K562 (cell line): ENCODE measurements at regions not wholly inside any gene's neighbourhood (a gene's known extent, or its start where the extent isn't known, plus 50 kb on each side); places are given as distances from the start of the nearest gene placed in this dataset.

Experiments
- BMI1 ChIP-seq: fragments of 150-350 bp; IDR thresholded peaks from 2 replicates; pipeline ENCODE4 v1.6.1; 2014; ENCODE audit warnings: low read length
- CBX2 ChIP-seq: fragments of 200-600 bp; sonication (generic); IDR thresholded peaks from one replicate; pipeline ENCODE4 v1.6.1; 2012; ENCODE audit warnings: mild to moderate bottlenecking, low read length, inconsistent platforms; ENCODE audit not compliant: insufficient read depth, poor library complexity, severe bottlenecking
- CBX3 ChIP-seq, 2 experiments: IDR thresholded peaks; 1 replicate in 1 of 2; 2 replicates in 1 of 2; pipeline ENCODE4 v1.6.1; 2012; ENCODE audit warnings: inconsistent platforms in 2 of 2, low read length in 2 of 2, borderline replicate concordance in 1 of 2, control low read depth in 1 of 2
- EZH2 ChIP-seq: IDR thresholded peaks from 2 replicates; pipeline ENCODE4 v1.6.1; 2012; ENCODE audit warnings: low read depth, mild to moderate bottlenecking, inconsistent platforms, low read length, borderline replicate concordance
- FOS ChIP-seq: IDR thresholded peaks from 3 replicates; pipeline ENCODE4 v1.6.1; 2011; ENCODE audit not compliant: insufficient read length; ENCODE audit errors: extremely low read depth
- NR2C2 ChIP-seq, 2 experiments: fragments of 200-800 bp in 1 of 2; sonication (Bioruptor generic) in 1 of 2; sonication (generic) in 1 of 2; formaldehyde crosslinking in 1 of 2; IDR thresholded peaks; 2 replicates each; pipeline versions ENCODE4 v1.6.1 to v1.8.0; 2016 to 2022; ENCODE audit warnings: mild to moderate bottlenecking in 1 of 2, missing compliant biosample characterization in 1 of 2, missing genetic modification characterization in 1 of 2, missing genetic modification reagents in 1 of 2
- NRF1 ChIP-seq, 2 experiments: fragments of 450-650 bp; IDR thresholded peaks in 1 of 2; conservative IDR thresholded peaks in 1 of 2; 2 replicates each; pipeline ENCODE4 v1.6.1; 2014; ENCODE audit warnings: mild to moderate bottlenecking in 2 of 2
- RBM14 ChIP-seq: fragments of 200-400 bp; formaldehyde crosslinking; IDR thresholded peaks from 2 replicates; pipeline ENCODE4 v1.6.1; 2018; ENCODE audit warnings: low read depth, mild to moderate bottlenecking, low read length, moderate library complexity, borderline replicate concordance; ENCODE audit not compliant: insufficient read depth
- REST ChIP-seq, 2 experiments: fragments of 450-650 bp; formaldehyde crosslinking in 1 of 2; IDR thresholded peaks; 2 replicates each; pipeline versions ENCODE4 v1.4.0 to v1.6.1; 2014 to 2020; ENCODE audit warnings: mild to moderate bottlenecking in 2 of 2, borderline replicate concordance in 1 of 2, low read depth in 1 of 2
- SAP30 ChIP-seq: fragments of 200-600 bp; sonication (generic); IDR thresholded peaks from 2 replicates; pipeline ENCODE4 v1.6.1; 2012; ENCODE audit warnings: borderline replicate concordance, low read depth, mild to moderate bottlenecking, moderate library complexity, low read length, control low read depth, inconsistent platforms; ENCODE audit not compliant: insufficient read depth, poor library complexity, severe bottlenecking
- SMARCC2 ChIP-seq: fragments of 450-650 bp; IDR thresholded peaks from 2 replicates; pipeline ENCODE4 v1.6.1; 2017; ENCODE audit warnings: antibody characterized with exemption, moderate library complexity, mild to moderate bottlenecking, low read depth
- TSHZ1 ChIP-seq: fragments of 250-450 bp; sonication (Bioruptor Pico); IDR thresholded peaks from 2 replicates; pipeline ENCODE4 v1.4.0; 2020; ENCODE audit warnings: mild to moderate bottlenecking, moderate library complexity
- TF ChIP-seq, protein P1 (sequence below): sonication (generic); formaldehyde crosslinking; IDR thresholded peaks from 2 replicates; pipeline ENCODE4 v1.8.0; 2022; ENCODE audit warnings: mild to moderate bottlenecking, missing genetic modification reagents

DNA sequence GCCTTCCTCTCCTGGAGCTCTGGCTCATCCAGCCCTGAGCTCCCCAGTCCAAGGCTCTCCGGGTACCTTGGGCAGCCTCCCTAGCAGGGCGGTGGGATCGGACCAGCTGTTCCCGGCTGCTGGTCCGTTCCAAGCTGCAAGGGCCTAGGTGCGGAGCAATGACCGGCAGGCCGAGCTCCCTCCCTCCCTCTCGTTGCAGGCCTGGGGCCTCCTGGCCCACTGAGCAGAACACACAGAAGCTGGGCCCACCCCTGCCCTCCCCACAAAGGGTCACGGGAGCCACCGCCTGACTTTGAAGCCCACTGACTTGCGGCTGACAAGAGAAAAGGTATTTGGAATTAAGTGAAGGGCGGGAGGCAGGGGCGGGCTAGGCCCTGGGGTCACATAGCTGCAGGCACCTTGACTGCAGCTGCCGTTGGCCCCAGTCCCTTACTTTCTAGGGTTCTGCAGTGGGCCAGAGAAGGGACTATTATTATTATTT lies 104.7 kb upstream of the IER5L start:
- no peak for TF ChIP-seq RBM14
- TF ChIP-seq SMARCC2 = no peak
- TF ChIP-seq CBX2 = no peak
- TF ChIP-seq REST (IDR thresholded peaks at IDR 0.05; ENCODE audit: borderline replicate concordance) = no peak
- no peak for TF ChIP-seq REST (CRISPR knock-in tag; IDR thresholded peaks at IDR 0.05; ENCODE audit: low read depth)
- TF ChIP-seq NR2C2 (CRISPR knock-in tag; IDR thresholded peaks at IDR 0.05) = no peak
- no peak for TF ChIP-seq NR2C2 (tag; IDR thresholded peaks at IDR 0.05)
- TF ChIP-seq BMI1 = no peak
- no peak for TF ChIP-seq FOS
- TF ChIP-seq, protein P1, sequence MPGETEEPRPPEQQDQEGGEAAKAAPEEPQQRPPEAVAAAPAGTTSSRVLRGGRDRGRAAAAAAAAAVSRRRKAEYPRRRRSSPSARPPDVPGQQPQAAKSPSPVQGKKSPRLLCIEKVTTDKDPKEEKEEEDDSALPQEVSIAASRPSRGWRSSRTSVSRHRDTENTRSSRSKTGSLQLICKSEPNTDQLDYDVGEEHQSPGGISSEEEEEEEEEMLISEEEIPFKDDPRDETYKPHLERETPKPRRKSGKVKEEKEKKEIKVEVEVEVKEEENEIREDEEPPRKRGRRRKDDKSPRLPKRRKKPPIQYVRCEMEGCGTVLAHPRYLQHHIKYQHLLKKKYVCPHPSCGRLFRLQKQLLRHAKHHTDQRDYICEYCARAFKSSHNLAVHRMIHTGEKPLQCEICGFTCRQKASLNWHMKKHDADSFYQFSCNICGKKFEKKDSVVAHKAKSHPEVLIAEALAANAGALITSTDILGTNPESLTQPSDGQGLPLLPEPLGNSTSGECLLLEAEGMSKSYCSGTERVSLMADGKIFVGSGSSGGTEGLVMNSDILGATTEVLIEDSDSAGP (CRISPR knock-in tag) = no peak
- TF ChIP-seq TSHZ1 (CRISPR knock-in tag) = no peak
- TF ChIP-seq EZH2 = no peak
- TF ChIP-seq SAP30 = no peak
- TF ChIP-seq CBX3 (IDR thresholded peaks at IDR 0.05; ENCODE audit: borderline replicate concordance in 1 of 2, low read length in 2 of 2) = no peak
- TF ChIP-seq NRF1 (conservative IDR thresholded peaks at IDR 0.05 in 1 of 2, IDR thresholded peaks at IDR 0.05 in 1 of 2) = no peak
